ENCODE measurements at regions not wholly inside any gene's neighbourhood (a gene's known extent, or its start where the extent isn't known, plus 50 kb on each side); places are given as distances from the start of the nearest gene placed in this dataset.

DNA sequence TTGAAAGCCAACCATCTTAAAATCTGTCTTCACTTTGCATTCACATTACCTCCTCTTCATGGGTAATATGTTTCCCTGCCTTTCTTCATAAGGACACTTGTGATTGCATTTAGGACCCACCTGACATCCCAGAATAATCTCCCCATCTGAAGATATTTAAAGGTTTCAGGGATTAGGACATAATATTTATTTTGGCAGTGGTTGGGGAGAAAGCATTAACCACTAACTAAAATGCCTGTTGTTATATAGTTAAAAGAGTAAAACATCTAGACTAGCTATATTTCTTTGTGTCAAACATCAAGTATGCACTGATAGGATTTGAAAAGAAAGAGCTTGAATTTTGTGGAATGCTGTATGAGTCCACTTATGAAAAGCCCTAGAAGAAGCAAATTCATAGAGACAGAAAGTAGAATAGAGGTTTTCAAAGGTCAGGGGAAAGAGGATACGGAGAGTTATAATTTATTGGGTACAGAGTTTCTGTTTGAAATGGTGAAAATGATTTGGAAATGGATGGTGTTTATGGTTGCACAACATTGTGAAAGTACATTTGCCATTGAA is 457.7 kb upstream of the SPRY2 start:
- TF ChIP-seq POLR2A (IDR thresholded peaks at IDR 0.05) = no peak
- TF ChIP-seq EP300 (IDR thresholded peaks at IDR 0.05) = no peak
- TF ChIP-seq POLR2AphosphoS5 (IDR thresholded peaks at IDR 0.05) = no peak
- TF ChIP-seq, protein P1, sequence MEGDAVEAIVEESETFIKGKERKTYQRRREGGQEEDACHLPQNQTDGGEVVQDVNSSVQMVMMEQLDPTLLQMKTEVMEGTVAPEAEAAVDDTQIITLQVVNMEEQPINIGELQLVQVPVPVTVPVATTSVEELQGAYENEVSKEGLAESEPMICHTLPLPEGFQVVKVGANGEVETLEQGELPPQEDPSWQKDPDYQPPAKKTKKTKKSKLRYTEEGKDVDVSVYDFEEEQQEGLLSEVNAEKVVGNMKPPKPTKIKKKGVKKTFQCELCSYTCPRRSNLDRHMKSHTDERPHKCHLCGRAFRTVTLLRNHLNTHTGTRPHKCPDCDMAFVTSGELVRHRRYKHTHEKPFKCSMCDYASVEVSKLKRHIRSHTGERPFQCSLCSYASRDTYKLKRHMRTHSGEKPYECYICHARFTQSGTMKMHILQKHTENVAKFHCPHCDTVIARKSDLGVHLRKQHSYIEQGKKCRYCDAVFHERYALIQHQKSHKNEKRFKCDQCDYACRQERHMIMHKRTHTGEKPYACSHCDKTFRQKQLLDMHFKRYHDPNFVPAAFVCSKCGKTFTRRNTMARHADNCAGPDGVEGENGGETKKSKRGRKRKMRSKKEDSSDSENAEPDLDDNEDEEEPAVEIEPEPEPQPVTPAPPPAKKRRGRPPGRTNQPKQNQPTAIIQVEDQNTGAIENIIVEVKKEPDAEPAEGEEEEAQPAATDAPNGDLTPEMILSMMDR (IDR thresholded peaks at IDR 0.05) = no peak
- Histone ChIP-seq H3K27me3 (no peaks in the 10 kb centered on the region), H3K9me3 (no peaks in the 10 kb centered on the region), H3K4me3 (no peak overlapping the region), H3K4me1 (no peaks in the 10 kb centered on the region), H3K36me3 (no peaks in the 10 kb centered on the region), H3K27ac (no peak overlapping the region)
- no peak for DNase-seq
- 85 to 86% methylated on average over 1 of the region's 1 CpG for WGBS, 2 donors
- no peak for ATAC-seq (ENCODE audit: low FRiP score in 2 of 2)

DNA sequence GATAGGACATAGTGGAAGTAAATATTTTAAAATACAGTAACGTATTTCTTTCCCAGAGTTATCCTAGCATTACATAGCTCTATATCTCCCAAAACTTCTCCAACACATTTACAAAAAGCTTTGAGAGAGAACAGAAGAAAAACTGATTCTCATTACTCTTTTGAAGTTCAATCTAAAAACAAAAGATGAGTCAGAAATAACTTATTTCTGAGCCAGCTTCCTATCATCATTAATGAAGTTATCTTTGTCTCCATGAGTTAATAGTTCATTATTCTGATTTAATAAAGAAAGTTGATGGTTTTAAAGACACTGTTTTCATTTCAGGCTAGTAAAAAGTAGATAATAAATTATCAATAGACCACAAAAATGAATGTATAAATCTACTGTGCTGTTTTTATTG is 446.7 kb upstream of the SPRY2 start:
- WGBS, 2 donors = 88 to 91% methylated on average over 1 of the region's 1 CpG
- ATAC-seq (ENCODE audit: low FRiP score in 2 of 2) = no peak

DNA sequence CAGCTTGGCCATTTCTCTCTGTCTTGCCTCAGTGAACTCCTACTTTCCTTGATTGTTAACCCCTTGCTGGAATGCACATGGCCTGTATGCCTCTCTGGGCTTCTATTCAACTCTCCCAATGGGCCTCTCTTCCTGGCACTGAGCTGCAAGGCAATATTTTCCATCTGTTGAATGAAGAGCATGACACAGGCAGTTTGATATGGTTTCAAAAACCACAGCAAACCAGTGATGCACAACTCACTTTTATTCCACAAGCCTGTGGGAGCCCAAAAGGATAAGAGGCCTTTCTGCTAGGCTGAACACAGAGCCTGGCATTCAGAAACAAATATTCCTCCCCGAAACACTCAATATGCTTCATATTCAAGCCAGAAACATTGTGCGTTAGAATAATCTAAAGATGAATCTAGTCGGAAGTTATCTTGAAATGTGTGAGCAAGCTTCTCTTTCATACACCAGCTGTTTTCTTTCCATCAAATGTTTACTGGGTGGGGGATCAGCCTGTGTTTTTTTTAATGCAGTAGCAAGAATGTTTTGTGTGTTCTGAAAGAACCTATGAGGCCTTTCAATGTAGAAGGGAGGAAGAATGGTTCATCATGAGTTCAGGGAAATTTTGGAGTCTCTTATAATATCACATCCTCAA is 443.1 kb upstream of the SPRY2 start:
- no peak overlapping the region for H3K27ac ChIP-seq
- H3K9me3 ChIP-seq = no peaks in the 10 kb centered on the region
- H3K27me3 ChIP-seq = no peaks in the 10 kb centered on the region
- TF ChIP-seq POLR2AphosphoS5 (IDR thresholded peaks at IDR 0.05) = no peak
- TF ChIP-seq POLR2A (IDR thresholded peaks at IDR 0.05) = no peak
- TF ChIP-seq, protein P1 (IDR thresholded peaks at IDR 0.05) = no peak
- TF ChIP-seq EP300 (IDR thresholded peaks at IDR 0.05) = no peak
- H3K4me1 ChIP-seq = no peaks in the 10 kb centered on the region
- ATAC-seq (ENCODE audit: low FRiP score in 2 of 2) (no peak), DNase-seq (no peak)
- H3K4me3 ChIP-seq = no peak overlapping the region
- no peaks in the 10 kb centered on the region for H3K36me3 ChIP-seq
- WGBS, 2 donors = 74 to 82% methylated on average over 3 of the region's 3 CpGs

More for the DNA sequence above, 446.7 kb upstream of the SPRY2 start:
- H3K36me3 ChIP-seq = no peaks in the 10 kb centered on the region
- H3K4me1 ChIP-seq = no peaks in the 10 kb centered on the region
- H3K27ac ChIP-seq = no peak overlapping the region
- TF ChIP-seq, protein P1 (IDR thresholded peaks at IDR 0.05) = no peak
- TF ChIP-seq EP300 (IDR thresholded peaks at IDR 0.05) (no peak), POLR2A (IDR thresholded peaks at IDR 0.05) (no peak), POLR2AphosphoS5 (IDR thresholded peaks at IDR 0.05) (no peak)
- H3K9me3 ChIP-seq = no peaks in the 10 kb centered on the region
- no peak for DNase-seq
- H3K27me3 ChIP-seq = no peaks in the 10 kb centered on the region
- no peak overlapping the region for H3K4me3 ChIP-seq

DNA sequence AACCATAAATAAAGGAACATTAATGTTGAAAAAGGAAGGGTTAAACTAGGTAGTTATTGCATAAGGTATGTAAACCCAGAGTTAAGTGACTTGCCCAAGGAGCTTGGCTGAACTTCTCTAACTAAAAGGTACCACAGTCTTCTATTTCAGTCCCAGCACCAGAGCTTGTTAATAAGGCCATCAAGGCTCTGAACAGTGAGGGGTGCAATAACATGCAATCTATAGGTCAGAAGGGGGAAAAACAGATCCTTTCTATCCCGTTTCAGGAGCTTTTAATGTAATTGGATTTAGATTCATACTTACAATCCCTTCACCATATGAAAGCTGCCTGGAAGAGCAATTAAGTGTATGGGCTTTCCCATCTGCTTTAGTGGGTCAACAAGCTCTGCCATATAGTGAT is 441.5 kb upstream of the SPRY2 start:
- Histone ChIP-seq H3K4me1 (no peaks in the 10 kb centered on the region), H3K36me3 (no peaks in the 10 kb centered on the region), H3K27me3 (no peaks in the 10 kb centered on the region), H3K9me3 (no peaks in the 10 kb centered on the region), H3K27ac (no peak overlapping the region), H3K4me3 (no peak overlapping the region)
- 58 to 71% methylated on average over 1 of the region's 1 CpG for WGBS, 2 donors
- ATAC-seq (ENCODE audit: low FRiP score in 2 of 2) = no peak
- DNase-seq = no peak
- TF ChIP-seq POLR2A (IDR thresholded peaks at IDR 0.05) (no peak), POLR2AphosphoS5 (IDR thresholded peaks at IDR 0.05) (no peak), EP300 (IDR thresholded peaks at IDR 0.05) (no peak)
- TF ChIP-seq, protein P1 (IDR thresholded peaks at IDR 0.05) = no peak

DNA sequence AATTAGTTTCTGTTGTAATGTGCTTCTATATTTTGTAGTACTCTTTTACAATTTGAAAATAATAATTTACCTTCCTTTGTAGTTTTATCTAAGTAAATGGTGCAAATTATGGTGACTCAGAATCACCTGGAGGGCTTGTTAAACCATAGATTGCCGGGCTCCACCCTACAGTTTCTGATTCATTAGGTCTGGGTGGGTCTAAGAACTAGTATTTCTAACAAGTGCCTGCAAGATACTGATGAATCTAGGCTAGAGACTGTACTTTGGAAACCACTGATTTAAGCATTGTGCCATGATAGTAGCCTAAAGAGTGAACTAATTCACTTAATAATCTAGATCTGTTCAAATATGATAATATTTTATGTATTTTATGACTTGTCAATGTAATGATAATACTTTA is 437.4 kb upstream of the SPRY2 start:
- DNase-seq = no peak
- no peak for ATAC-seq (ENCODE audit: low FRiP score in 2 of 2)
- TF ChIP-seq POLR2A (IDR thresholded peaks at IDR 0.05) (no peak), POLR2AphosphoS5 (IDR thresholded peaks at IDR 0.05) (no peak)

More for the DNA sequence above, 437.4 kb upstream of the SPRY2 start:
- Histone ChIP-seq H3K4me1 (no peaks in the 10 kb centered on the region), H3K4me3 (no peak overlapping the region), H3K27ac (no peak overlapping the region), H3K36me3 (no peaks in the 10 kb centered on the region), H3K27me3 (no peaks in the 10 kb centered on the region), H3K9me3 (no peaks in the 10 kb centered on the region)
- 77 to 88% methylated on average over 1 of the region's 1 CpG for WGBS, 2 donors

Measured in upper lobe of left lung (tissue), 6 donors.